Nucleus accumbens (tissue), 56 donors: ENCODE measurements at regions not wholly inside any gene's neighbourhood (a gene's known extent, or its start where the extent isn't known, plus 50 kb on each side); places are given as distances from the start of the nearest gene placed in this dataset.
"Not testable (repeated sequence)": the region's sequence is repeated elsewhere in the genome, so short reads cannot be mapped to it uniquely, and the experiment has no call there.

Experiments
- DNase-seq, 56 donors: peaks; one replicate each; lab custom pipeline; 2025; lab: John Stamatoyannopoulos, UW

GRCh38 chr22:22193923-22194322 is 50.7 kb upstream of the VPREB1 start:
- no peak for DNase-seq

DNA sequence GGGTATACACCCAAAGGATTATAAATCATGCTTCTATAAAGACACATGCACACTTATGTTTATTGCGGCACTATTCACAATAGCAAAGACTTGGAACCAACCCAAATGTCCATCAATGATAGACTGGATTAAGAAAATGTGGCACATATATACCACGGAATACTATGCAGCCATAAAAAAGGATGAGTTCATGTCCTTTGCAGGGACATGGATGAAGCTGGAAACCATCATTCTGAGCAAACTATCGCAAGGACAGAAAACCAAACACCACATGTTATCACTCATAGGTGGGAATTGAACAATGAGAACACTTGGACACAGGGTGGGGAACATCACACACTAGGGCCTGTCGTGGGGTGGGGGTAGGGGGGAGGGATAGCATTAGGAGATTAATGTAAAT is 51.1 kb upstream of the VPREB1 start:
- DNase-seq, result not testable (repeated sequence)

- not testable (repeated sequence) for DNase-seq
Measured at GRCh38 chr22:22193006-22193405, 51.6 kb upstream of the VPREB1 start.

- DNase-seq, result not testable (repeated sequence)
Measured at GRCh38 chr22:22189796-22190195, 54.8 kb upstream of the VPREB1 start.

GRCh38 chr22:22187863-22188262 is 56.7 kb upstream of the VPREB1 start:
- DNase-seq, result not testable (repeated sequence)

GRCh38 chr22:22187299-22187698 is 57.3 kb upstream of the VPREB1 start:
- DNase-seq, result no peak

DNA sequence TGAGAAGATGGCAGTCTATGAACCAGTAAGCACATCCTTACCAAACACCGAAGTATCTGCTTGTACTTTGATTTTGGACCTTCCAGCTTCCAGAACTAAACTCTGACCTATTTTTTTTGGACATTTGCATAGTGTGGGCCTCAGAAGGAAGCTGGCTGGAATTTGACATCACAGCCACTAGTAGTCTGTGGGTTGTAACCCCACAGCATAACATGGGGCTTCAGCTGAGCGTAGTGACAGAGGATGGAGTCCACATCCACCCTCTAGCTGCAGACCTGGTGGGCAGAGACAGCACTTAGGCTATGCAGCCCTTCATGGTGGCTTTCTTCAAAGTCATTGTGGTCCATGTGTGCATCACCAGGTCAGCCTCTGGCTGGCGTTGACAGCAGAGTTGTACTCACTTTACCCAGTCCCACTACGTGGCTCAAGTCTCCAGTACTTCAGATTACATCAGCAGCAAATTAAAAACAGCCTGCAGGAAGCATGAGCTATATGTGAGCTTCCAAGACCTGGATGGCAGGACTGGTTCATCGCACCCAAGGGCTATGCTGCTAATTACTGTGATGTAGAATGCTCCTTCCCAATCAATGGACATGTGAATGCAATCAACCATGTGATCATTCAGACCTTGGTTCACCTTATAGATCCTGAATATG is 58.6 kb upstream of the VPREB1 start:
- no peak for DNase-seq

DNA sequence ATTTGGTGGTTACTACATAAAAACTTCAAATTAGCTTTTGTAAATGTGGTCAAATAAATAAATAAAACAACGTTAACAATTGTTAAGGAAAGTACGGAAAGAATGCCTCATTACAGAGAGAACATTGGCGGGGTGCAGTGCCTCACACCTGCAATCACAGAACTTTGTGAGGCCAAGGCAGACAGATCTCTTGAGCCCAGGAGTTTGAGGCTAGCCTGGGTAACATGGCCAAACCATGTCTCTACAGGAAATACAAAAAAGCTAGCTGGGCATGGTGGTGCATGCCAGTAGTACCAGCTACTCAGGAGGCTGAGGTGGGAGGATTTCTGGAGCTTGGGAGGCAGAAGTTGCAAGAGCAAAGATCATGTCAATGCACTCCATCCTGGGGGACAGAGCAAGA is 59.4 kb upstream of the VPREB1 start:
- no peak for DNase-seq

DNA sequence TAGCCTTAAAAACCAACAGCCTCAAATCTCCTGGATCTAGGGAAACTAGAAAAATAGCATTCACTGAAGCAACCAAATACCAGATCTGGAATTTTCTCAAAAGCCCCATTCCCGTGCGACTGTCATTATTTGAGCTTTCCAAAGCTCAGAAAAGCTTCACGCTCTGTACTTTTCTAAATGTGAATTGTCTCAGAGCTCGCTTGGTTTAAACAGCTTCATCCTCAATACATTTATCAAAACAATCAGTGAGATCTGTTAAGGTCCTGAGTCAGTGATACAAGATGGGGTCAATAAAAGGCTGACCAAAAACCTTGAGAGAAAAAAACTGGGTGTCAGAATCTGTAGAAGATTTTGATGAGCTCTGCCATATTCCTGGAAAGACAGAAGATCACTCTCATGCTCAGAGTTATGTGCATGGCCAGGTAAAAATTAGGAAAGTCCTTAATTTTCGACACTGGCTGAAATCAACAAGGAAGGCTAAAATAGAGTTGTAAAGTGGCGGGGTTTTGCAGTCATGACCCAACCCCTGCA is 60.2 kb upstream of the VPREB1 start:
- no peak for DNase-seq

GRCh38 chr22:22182990-22183264 is 61.7 kb upstream of the VPREB1 start:
- no peak for DNase-seq

- DNase-seq, result no peak
Measured at GRCh38 chr22:22182218-22182989, 62.2 kb upstream of the VPREB1 start.

GRCh38 chr22:22181341-22181850 is 63.2 kb upstream of the VPREB1 start:
- no peak for DNase-seq

GRCh38 chr22:22180738-22181285 is 63.8 kb upstream of the VPREB1 start:
- no peak for DNase-seq

DNA sequence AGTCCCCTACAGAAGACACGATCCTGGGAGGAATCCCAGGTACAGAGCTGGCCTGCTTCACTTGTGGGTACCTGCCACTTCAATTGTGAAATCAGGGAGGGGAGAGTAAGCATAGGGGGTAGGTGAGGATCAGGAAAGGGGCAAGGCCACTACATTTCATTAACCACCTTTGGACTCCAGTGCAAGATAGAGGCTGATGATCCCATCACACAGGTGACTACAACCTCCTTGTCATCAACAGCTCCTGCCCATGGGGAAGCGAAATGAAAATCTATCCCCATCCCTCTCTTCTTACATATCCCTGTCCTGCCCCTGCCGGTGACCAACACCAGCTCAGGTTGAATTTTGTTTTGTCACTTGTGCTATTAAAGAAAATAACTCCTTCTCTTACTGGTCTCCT is 64.7 kb upstream of the VPREB1 start:
- no peak for DNase-seq

- no peak for DNase-seq
Measured at GRCh38 chr22:22178992-22179391, 65.6 kb upstream of the VPREB1 start.

DNA sequence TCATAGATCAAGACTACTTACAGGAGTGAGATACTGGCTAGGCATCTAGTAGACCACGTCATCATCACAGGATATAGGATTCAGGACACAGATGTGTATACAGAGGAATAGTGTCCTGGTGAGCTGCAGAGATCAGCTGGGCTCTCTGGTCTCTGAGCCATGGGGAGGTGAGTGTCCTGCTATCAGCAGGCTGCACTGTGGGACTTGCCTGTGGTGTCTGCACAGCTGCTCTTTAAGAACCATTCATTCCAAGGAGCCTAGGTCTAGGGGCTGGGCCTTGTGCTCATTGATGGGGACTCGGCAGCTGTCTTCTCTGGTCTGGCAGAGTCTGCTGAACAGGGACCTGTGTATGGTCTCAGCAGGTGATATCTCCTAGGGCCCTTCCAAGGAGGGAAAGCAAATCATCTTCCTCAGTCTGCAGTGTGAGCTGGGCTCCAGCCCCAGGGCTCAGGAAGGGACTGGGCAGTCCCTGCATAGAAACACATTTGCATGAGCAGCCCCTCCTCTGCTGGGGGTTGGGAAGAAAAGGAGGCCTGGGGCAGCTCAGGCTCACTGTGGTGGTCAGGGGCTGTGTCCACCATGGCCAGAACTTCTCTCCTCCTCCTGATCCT is 66.1 kb upstream of the VPREB1 start:
- DNase-seq, result no peak

GRCh38 chr22:22176929-22177616 is 67.5 kb upstream of the VPREB1 start:
- DNase-seq, result no peak

- DNase-seq, result not testable (repeated sequence)
Measured at GRCh38 chr22:22172896-22173628, 71.5 kb upstream of the VPREB1 start.

DNA sequence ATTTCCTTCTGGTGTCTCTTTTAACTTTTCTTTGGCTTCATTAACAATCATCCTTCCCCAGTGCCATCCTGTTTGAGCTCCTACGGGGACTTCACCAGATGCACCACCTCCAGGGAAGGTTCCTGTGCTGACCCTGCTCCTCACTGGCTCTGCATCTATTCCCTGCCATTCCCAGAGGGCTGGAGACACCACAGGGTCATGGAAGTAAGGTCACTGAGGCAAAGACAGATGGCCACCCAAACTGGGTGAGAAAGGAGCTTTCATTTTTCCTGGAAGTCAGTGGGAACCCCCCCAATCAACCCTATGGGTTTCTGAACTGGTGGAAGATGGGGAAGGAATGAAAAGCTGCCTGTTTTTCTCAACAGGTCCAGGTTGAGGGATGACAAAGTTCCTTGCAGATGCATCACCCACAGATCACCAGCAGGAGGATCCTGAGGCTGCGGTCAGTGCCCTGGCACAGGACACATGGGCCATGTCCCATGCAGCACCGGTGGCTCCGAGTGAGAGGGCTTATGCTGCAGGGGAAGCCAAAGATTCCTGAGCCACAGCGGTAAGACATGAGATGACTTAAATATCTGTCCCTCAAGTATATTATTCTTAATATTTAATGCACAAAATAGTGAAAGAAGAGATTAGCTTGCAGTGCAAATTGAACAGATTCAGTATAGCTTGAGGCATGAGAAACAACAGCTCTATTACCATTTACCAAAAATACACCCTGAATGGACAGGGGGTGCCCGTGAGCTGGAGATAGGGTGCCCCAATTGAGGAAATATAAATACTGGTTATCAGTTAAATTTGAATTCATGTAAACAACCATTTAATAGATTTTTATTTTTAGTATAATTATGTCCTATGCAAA is 73.0 kb upstream of the VPREB1 start:
- no peak for DNase-seq
